SW 1271 (cell line): ENCODE measurements at regions not wholly inside any gene's neighbourhood (a gene's known extent, or its start where the extent isn't known, plus 50 kb on each side); places are given as distances from the start of the nearest gene placed in this dataset.
A peak's percentile ranks its signal among the peaks of the same experiment; 100 is the strongest.
"Not testable (repeated sequence)": the region's sequence is repeated elsewhere in the genome, so short reads cannot be mapped to it uniquely, and the experiment has no call there.

Experiments
- DNase-seq, 2 experiments: peaks; one replicate each; lab custom pipeline; 2025; lab: John Stamatoyannopoulos, UW

GRCh38 chr10:80697926-80698325, 160.2 kb downstream of the SH2D4B start:
- no peak for DNase-seq

GRCh38 chr10:80699602-80700039, 161.9 kb downstream of the SH2D4B start:
- peak in 1 of 2 experiments; percentile 37 for DNase-seq

- DNase-seq: no peak
These were observed 162.6 kb downstream of the SH2D4B start for GRCh38 chr10:80700252-80700651.

GRCh38 chr10:80700760-80701444, 163.2 kb downstream of the SH2D4B start:
- DNase-seq: no peak

- DNase-seq: no peak
These were observed 164.0 kb downstream of the SH2D4B start for GRCh38 chr10:80701706-80702105.

- DNase-seq: no peak
These were observed 164.4 kb downstream of the SH2D4B start for GRCh38 chr10:80702143-80702542.

GRCh38 chr10:80705899-80706298, 168.2 kb downstream of the SH2D4B start:
- DNase-seq: no peak

GRCh38 chr10:80708185-80708584, 170.5 kb downstream of the SH2D4B start:
- no peak for DNase-seq

GRCh38 chr10:80708808-80709207, 171.1 kb downstream of the SH2D4B start:
- DNase-seq: no peak

- no peak for DNase-seq
These were observed 172.2 kb downstream of the SH2D4B start for GRCh38 chr10:80709866-80710265.

- DNase-seq: no peak
These were observed 175.8 kb downstream of the SH2D4B start for GRCh38 chr10:80713398-80713928.

- no peak for DNase-seq
These were observed 176.9 kb downstream of the SH2D4B start for GRCh38 chr10:80714566-80714965.

- DNase-seq: no peak
These were observed 180.3 kb downstream of the SH2D4B start for GRCh38 chr10:80718024-80718423.

GRCh38 chr10:80719935-80720334, 182.2 kb downstream of the SH2D4B start:
- DNase-seq: no peak

GRCh38 chr10:80720549-80720948, 182.8 kb downstream of the SH2D4B start:
- DNase-seq: no peak

- DNase-seq: not testable (repeated sequence)
These were observed 190.7 kb downstream of the SH2D4B start for GRCh38 chr10:80728354-80728753.

GRCh38 chr10:80729896-80730295, 192.2 kb downstream of the SH2D4B start:
- DNase-seq: no peak

- DNase-seq: no peak
These were observed 192.8 kb downstream of the SH2D4B start for GRCh38 chr10:80730522-80730921.

GRCh38 chr10:80734589-80734988, 196.9 kb downstream of the SH2D4B start:
- no peak for DNase-seq

- no peak for DNase-seq
These were observed 199.5 kb downstream of the SH2D4B start for GRCh38 chr10:80737209-80737608.

GRCh38 chr10:80739328-80739727, 201.6 kb downstream of the SH2D4B start:
- no peak for DNase-seq

- DNase-seq: no peak
These were observed 202.4 kb downstream of the SH2D4B start for GRCh38 chr10:80739963-80740715.

GRCh38 chr10:80741278-80741677, 203.6 kb downstream of the SH2D4B start:
- DNase-seq: no peak
